ENCODE measurements at regions not wholly inside any gene's neighbourhood (a gene's known extent, or its start where the extent isn't known, plus 50 kb on each side); places are given as distances from the start of the nearest gene placed in this dataset.
A peak's percentile ranks its signal among the peaks of the same experiment; 100 is the strongest.

DNA sequence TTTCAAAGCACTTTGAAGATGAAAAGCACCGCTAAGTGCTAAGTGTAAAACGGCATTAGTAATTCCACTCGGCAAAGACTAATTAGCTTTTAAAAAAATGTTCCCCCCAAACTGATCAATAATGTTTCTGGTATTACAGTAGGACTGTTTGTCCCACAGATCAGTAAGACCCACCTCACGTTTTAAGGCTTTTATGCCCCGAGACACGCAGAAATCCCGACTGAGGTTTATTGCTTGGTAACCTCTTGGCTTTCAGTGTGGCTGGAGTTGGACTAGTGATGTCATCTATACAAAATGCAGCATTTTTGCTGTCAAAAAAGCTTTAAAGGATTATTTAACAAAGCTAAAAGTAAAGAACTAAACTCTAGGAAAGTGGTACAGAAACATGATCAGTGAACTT lies 414.6 kb upstream of the PSMD7 start:
- no peaks in the 10 kb centered on the region for H3K36me3 Mint-ChIP-seq (ENCODE audit: low read depth)
- H3K4me1 ChIP-seq (ENCODE audit: insufficient read depth) = peaks cover 16% of the 10 kb centered on the region
- no peak overlapping the region for H2AFZ ChIP-seq
- H3K4me3 ChIP-seq = no peak overlapping the region
- no peak for TF ChIP-seq ZNF462 (CRISPR knock-in tag; IDR thresholded peaks at IDR 0.05)
- no peak for TF ChIP-seq ZNF331 (CRISPR knock-in tag; IDR thresholded peaks at IDR 0.05; ENCODE audit: low read depth)
- TF ChIP-seq CTCF (conservative IDR thresholded peaks at IDR 0.05; ENCODE audit: low read depth in 2 of 2) = no peak
- DNase-seq (ENCODE audit: low spot score) (no peak), ATAC-seq (no peak)
- no peaks in the 10 kb centered on the region for H3K27me3 Mint-ChIP-seq (ENCODE audit: insufficient read depth, low read depth, poor library complexity)
- H3K9me3 Mint-ChIP-seq = no peaks in the 10 kb centered on the region
- H3K79me2 ChIP-seq (replicated peaks; ENCODE audit: insufficient read depth) = no peaks in the 10 kb centered on the region
- H3K4me1 Mint-ChIP-seq = peaks cover 27% of the 10 kb centered on the region
- H3K27ac ChIP-seq (ENCODE audit: low read depth) = no peak overlapping the region
- no peak overlapping the region for H3K4me3 Mint-ChIP-seq
- no peaks in the 10 kb centered on the region for H4K20me1 ChIP-seq (replicated peaks; ENCODE audit: insufficient read depth)
- no peak overlapping the region for H3K27ac Mint-ChIP-seq
- no peaks in the 10 kb centered on the region for H3F3A ChIP-seq (replicated peaks; ENCODE audit: low read depth)
- no peaks in the 10 kb centered on the region for H3K27me3 ChIP-seq (ENCODE audit: insufficient read depth)
- H3K9me2 ChIP-seq (ENCODE audit: insufficient read depth) = no peaks in the 10 kb centered on the region
- no peaks in the 10 kb centered on the region for H3K36me3 ChIP-seq (ENCODE audit: insufficient read depth)
- H3K4me2 ChIP-seq = no peak overlapping the region

- no peaks in the 10 kb centered on the region for H3F3A ChIP-seq (replicated peaks; ENCODE audit: low read depth)
- H2AFZ ChIP-seq = peak overlapping the region; percentile 34; the same call in 1 of the 2 replicates
- H3K36me3 Mint-ChIP-seq (ENCODE audit: low read depth) = no peaks in the 10 kb centered on the region
- no peaks in the 10 kb centered on the region for H3K9me3 Mint-ChIP-seq
- H3K79me2 ChIP-seq (replicated peaks; ENCODE audit: insufficient read depth) = no peaks in the 10 kb centered on the region
- no peak overlapping the region for H3K4me3 ChIP-seq
- H3K4me2 ChIP-seq = no peak overlapping the region
- peaks cover 27% of the 10 kb centered on the region for H3K4me1 Mint-ChIP-seq
- H3K27me3 ChIP-seq (ENCODE audit: insufficient read depth) = no peaks in the 10 kb centered on the region
- H3K4me1 ChIP-seq (ENCODE audit: insufficient read depth) = peaks cover 19% of the 10 kb centered on the region; the same call in 1 of the 2 replicates
- no peak overlapping the region for H3K27ac Mint-ChIP-seq
- no peaks in the 10 kb centered on the region for H3K9me2 ChIP-seq (ENCODE audit: insufficient read depth)
- no peak for DNase-seq (ENCODE audit: low spot score)
- no peaks in the 10 kb centered on the region for H3K27me3 Mint-ChIP-seq (ENCODE audit: insufficient read depth, low read depth, poor library complexity)
- no peak overlapping the region for H3K27ac ChIP-seq (ENCODE audit: low read depth)
- no peaks in the 10 kb centered on the region for H3K36me3 ChIP-seq (ENCODE audit: insufficient read depth)
- no peaks in the 10 kb centered on the region for H4K20me1 ChIP-seq (replicated peaks; ENCODE audit: insufficient read depth)
- ATAC-seq = no peak
- no peak overlapping the region for H3K4me3 Mint-ChIP-seq
- TF ChIP-seq ZNF114 (CRISPR knock-in tag; IDR thresholded peaks at IDR 0.05) = no peak
- no peak for TF ChIP-seq POLR2AphosphoS5 (IDR thresholded peaks at IDR 0.05; ENCODE audit: low read depth)
- TF ChIP-seq, protein P1, sequence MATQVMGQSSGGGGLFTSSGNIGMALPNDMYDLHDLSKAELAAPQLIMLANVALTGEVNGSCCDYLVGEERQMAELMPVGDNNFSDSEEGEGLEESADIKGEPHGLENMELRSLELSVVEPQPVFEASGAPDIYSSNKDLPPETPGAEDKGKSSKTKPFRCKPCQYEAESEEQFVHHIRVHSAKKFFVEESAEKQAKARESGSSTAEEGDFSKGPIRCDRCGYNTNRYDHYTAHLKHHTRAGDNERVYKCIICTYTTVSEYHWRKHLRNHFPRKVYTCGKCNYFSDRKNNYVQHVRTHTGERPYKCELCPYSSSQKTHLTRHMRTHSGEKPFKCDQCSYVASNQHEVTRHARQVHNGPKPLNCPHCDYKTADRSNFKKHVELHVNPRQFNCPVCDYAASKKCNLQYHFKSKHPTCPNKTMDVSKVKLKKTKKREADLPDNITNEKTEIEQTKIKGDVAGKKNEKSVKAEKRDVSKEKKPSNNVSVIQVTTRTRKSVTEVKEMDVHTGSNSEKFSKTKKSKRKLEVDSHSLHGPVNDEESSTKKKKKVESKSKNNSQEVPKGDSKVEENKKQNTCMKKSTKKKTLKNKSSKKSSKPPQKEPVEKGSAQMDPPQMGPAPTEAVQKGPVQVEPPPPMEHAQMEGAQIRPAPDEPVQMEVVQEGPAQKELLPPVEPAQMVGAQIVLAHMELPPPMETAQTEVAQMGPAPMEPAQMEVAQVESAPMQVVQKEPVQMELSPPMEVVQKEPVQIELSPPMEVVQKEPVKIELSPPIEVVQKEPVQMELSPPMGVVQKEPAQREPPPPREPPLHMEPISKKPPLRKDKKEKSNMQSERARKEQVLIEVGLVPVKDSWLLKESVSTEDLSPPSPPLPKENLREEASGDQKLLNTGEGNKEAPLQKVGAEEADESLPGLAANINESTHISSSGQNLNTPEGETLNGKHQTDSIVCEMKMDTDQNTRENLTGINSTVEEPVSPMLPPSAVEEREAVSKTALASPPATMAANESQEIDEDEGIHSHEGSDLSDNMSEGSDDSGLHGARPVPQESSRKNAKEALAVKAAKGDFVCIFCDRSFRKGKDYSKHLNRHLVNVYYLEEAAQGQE (IDR thresholded peaks at IDR 0.05; ENCODE audit: unreplicated experiment) = no peak
- TF ChIP-seq STAT1 (IDR thresholded peaks at IDR 0.05; ENCODE audit: unreplicated experiment) = no peak
- no peak for TF ChIP-seq JUNB (IDR thresholded peaks at IDR 0.05; ENCODE audit: unreplicated experiment)
Observed at GRCh38 chr16:73879621-73880020, 417.0 kb upstream of the PSMD7 start.
